ENCODE measurements at regions not wholly inside any gene's neighbourhood (a gene's known extent, or its start where the extent isn't known, plus 50 kb on each side); places are given as distances from the start of the nearest gene placed in this dataset.

GRCh38 chr6:66326228-66326627 is 619.2 kb upstream of the EYS start (continued):
- TF ChIP-seq HIC1 (tag by site-specific recombination; IDR thresholded peaks at IDR 0.05) = no peak
- TF ChIP-seq ZNF626 (tag by site-specific recombination; IDR thresholded peaks at IDR 0.05) = no peak
- TF ChIP-seq TSHZ1 (tag by site-specific recombination; IDR thresholded peaks at IDR 0.05; ENCODE audit: borderline replicate concordance) = no peak
- TF ChIP-seq, protein P1, sequence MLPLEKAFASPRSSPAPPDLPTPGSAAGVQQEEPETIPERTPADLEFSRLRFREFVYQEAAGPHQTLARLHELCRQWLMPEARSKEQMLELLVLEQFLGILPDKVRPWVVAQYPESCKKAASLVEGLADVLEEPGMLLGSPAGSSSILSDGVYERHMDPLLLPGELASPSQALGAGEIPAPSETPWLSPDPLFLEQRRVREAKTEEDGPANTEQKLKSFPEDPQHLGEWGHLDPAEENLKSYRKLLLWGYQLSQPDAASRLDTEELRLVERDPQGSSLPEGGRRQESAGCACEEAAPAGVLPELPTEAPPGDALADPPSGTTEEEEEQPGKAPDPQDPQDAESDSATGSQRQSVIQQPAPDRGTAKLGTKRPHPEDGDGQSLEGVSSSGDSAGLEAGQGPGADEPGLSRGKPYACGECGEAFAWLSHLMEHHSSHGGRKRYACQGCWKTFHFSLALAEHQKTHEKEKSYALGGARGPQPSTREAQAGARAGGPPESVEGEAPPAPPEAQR (tag by site-specific recombination; IDR thresholded peaks at IDR 0.05) = no peak
- TF ChIP-seq PATZ1 (tag by site-specific recombination; IDR thresholded peaks at IDR 0.05) = no peak
- no peak for TF ChIP-seq ZNF501 (tag by site-specific recombination; IDR thresholded peaks at IDR 0.05)
- TF ChIP-seq ZNF510 (tag by site-specific recombination; IDR thresholded peaks at IDR 0.05; ENCODE audit: insufficient replicate concordance) = no peak
- TF ChIP-seq ZXDB (tag by site-specific recombination; IDR thresholded peaks at IDR 0.05) = no peak
- no peak for TF ChIP-seq ZNF776 (tag by site-specific recombination; IDR thresholded peaks at IDR 0.05; ENCODE audit: borderline replicate concordance)

DNA sequence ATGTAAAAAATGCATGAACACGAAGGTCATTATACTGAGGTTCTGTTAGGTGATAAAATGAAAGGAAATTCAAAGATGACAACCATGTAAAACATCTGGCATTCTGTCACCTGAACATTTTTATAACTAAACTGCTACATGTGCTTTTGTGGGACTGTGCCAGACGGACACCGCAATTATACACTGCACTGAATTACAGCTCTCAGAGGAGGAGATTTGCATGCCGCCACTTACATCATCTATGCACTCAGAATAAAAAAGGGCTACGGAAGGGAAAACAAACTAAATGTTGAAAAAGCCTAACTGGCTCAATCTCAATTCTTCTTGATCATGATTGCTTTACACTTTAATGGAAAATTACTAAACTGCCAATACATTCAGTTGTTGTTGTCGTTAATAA is 614.0 kb upstream of the EYS start:
- no peak overlapping the region for H3K4me3 ChIP-seq (ENCODE audit: low read depth, low read length)
- POLR2A ChIA-PET = no interaction called here
- no peaks in the 10 kb centered on the region for H3K4me1 ChIP-seq (ENCODE audit: control insufficient read depth, insufficient read depth, low read length)
- no peaks in the 10 kb centered on the region for H3K9me3 ChIP-seq (ENCODE audit: control insufficient read depth, insufficient read depth, low read depth, low read length)
- no peak overlapping the region for H3K27ac ChIP-seq (ENCODE audit: extremely low read depth, low read depth, low read length)
- H3K36me3 ChIP-seq (ENCODE audit: control insufficient read depth in 2 of 2, insufficient read depth in 1 of 2, low read length in 2 of 2) = no peaks in the 10 kb centered on the region
- CTCF ChIA-PET = no interaction called here
- TF ChIP-seq ZBTB21 (tag by site-specific recombination; IDR thresholded peaks at IDR 0.05) (no peak), ZFHX2 (tag by site-specific recombination; conservative IDR thresholded peaks at IDR 0.05) (no peak), ZNF202 (tag by site-specific recombination; IDR thresholded peaks at IDR 0.05; ENCODE audit: borderline replicate concordance) (no peak), ZNF341 (tag by site-specific recombination; IDR thresholded peaks at IDR 0.05; ENCODE audit: low read depth) (no peak), ZNF416 (tag by site-specific recombination; IDR thresholded peaks at IDR 0.05) (no peak), ZNF76 (tag by site-specific recombination; IDR thresholded peaks at IDR 0.05; ENCODE audit: borderline replicate concordance, low read depth) (no peak), ZNF518A (tag by site-specific recombination; conservative IDR thresholded peaks at IDR 0.05; ENCODE audit: low read depth) (no peak), ZNF174 (tag by site-specific recombination; IDR thresholded peaks at IDR 0.05) (no peak), ZNF23 (tag by site-specific recombination; IDR thresholded peaks at IDR 0.05; ENCODE audit: borderline replicate concordance) (no peak), ZNF221 (tag by site-specific recombination; IDR thresholded peaks at IDR 0.05; ENCODE audit: borderline replicate concordance) (no peak), ZNF776 (tag by site-specific recombination; IDR thresholded peaks at IDR 0.05; ENCODE audit: borderline replicate concordance) (no peak), ZNF394 (tag by site-specific recombination; IDR thresholded peaks at IDR 0.05; ENCODE audit: borderline replicate concordance) (no peak), RBAK (tag by site-specific recombination; IDR thresholded peaks at IDR 0.05) (no peak), ZNF175 (tag by site-specific recombination; IDR thresholded peaks at IDR 0.05) (no peak), ZBTB1 (tag by site-specific recombination; IDR thresholded peaks at IDR 0.05) (no peak)

Measured in HEK293 (cell line).